ENCODE measurements at regions not wholly inside any gene's neighbourhood (a gene's known extent, or its start where the extent isn't known, plus 50 kb on each side); places are given as distances from the start of the nearest gene placed in this dataset.

DNA sequence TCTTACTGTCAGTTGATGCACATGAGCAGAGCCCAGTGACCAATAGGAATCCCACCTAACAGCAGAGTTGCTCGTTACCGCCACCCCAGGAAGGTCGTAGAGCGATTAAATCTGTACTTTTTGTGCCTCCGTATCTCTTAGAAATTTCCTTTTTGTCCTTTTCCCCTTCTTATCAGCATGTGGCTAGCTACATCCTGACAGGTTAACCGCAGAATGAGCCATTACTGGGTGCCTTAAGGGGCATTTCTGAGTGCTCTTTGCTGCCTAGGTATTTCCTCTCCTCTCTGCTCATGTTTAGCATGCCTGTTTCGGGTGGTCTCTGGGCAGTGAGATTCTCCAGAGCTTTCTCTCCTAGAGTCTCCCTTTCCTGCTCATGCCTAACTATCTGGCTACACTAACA, 530.5 kb downstream of the FAM133A start:
- no peaks in the 10 kb centered on the region for H3K36me3 ChIP-seq (ENCODE audit: insufficient read depth in 1 of 2, low read depth in 1 of 2)
- intact Hi-C loops (cut with DNase I), result no loop called here
- DNase-seq (no peak), ATAC-seq (no peak)
- no peak overlapping the region for H3K27ac ChIP-seq
- no peak for TF ChIP-seq CTCF (IDR thresholded peaks at IDR 0.05)
- 79 to 82% (median 81%) methylated on average over 7 of the region's 7 CpGs for WGBS, 3 donors
- no peak overlapping the region for H3K4me3 ChIP-seq
- H3K27me3 ChIP-seq (ENCODE audit: insufficient read depth in 3 of 3, low read length in 2 of 3), result no peaks in the 10 kb centered on the region
- H3K4me1 ChIP-seq, result no peaks in the 10 kb centered on the region
- no peaks in the 10 kb centered on the region for H3K9me3 ChIP-seq

GRCh38 chrX:94216738-94217137, 542.7 kb downstream of the FAM133A start:
- H3K4me3 ChIP-seq, result no peak overlapping the region
- no peak overlapping the region for H3K27ac ChIP-seq
- no peaks in the 10 kb centered on the region for H3K36me3 ChIP-seq (ENCODE audit: insufficient read depth in 1 of 2, low read depth in 1 of 2)
- intact Hi-C loops (cut with DNase I), result no loop called here
- no peaks in the 10 kb centered on the region for H3K4me1 ChIP-seq
- no peaks in the 10 kb centered on the region for H3K9me3 ChIP-seq
- H3K27me3 ChIP-seq (ENCODE audit: insufficient read depth in 3 of 3, low read length in 2 of 3), result peaks cover 0 to 3% (median 0%) of the 10 kb centered on the region in 3 donors
- 49 to 60% (median 52%) methylated on average over 1 of the region's 1 CpG for WGBS, 3 donors
- ATAC-seq (no peak), DNase-seq (no peak)
- TF ChIP-seq CTCF (IDR thresholded peaks at IDR 0.05), result no peak

GRCh38 chrX:94252211-94252610, 578.2 kb downstream of the FAM133A start:
- Histone ChIP-seq H3K4me3 (no peak overlapping the region), H3K27ac (no peak overlapping the region), H3K27me3 (ENCODE audit: insufficient read depth in 3 of 3, low read length in 2 of 3) (peaks cover 0 to 14% (median 0%) of the 10 kb centered on the region in 3 donors), H3K9me3 (no peaks in the 10 kb centered on the region), H3K4me1 (no peaks in the 10 kb centered on the region), H3K36me3 (ENCODE audit: insufficient read depth in 1 of 2, low read depth in 1 of 2) (no peaks in the 10 kb centered on the region)
- no peak for TF ChIP-seq CTCF (IDR thresholded peaks at IDR 0.05)
- intact Hi-C loops (cut with DNase I), result no loop called here
- 72 to 82% (median 73%) methylated on average over 2 of the region's 2 CpGs for WGBS, 3 donors
- ATAC-seq, result no peak
- DNase-seq, result no peak

GRCh38 chrX:94256396-94256795, 582.4 kb downstream of the FAM133A start:
- H3K36me3 ChIP-seq (ENCODE audit: insufficient read depth in 1 of 2, low read depth in 1 of 2), result no peaks in the 10 kb centered on the region
- no peak overlapping the region for H3K27ac ChIP-seq
- ATAC-seq (no peak), DNase-seq (no peak)
- no peak for TF ChIP-seq CTCF (IDR thresholded peaks at IDR 0.05)
- no peaks in the 10 kb centered on the region for H3K9me3 ChIP-seq
- H3K4me1 ChIP-seq, result no peaks in the 10 kb centered on the region
- intact Hi-C loops (cut with DNase I), result no loop called here
- 25 to 35% (median 25%) methylated on average over 1 of the region's 1 CpG for WGBS, 3 donors
- peaks cover 0 to 6% (median 0%) of the 10 kb centered on the region in 3 donors for H3K27me3 ChIP-seq (ENCODE audit: insufficient read depth in 3 of 3, low read length in 2 of 3)
- H3K4me3 ChIP-seq, result no peak overlapping the region

DNA sequence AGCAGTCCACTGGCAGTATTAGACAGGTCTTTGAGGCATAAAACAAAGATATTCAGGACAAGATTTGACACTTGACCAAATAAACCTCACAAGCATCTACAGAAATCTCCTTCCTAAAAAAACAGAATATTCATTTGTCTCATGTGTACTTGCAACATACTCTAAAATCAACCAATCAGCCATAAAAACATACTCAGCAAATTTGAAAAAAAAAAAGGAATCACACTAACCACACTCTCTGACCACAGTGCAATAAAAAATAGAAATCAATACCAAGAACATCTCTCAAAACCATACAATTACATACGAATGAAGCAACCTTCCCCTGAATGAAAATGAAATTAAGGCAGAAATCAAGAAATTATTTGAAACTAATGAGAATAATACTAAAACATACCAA, 591.3 kb downstream of the FAM133A start:
- intact Hi-C loops (cut with DNase I), result no loop called here
- Histone ChIP-seq H3K4me3 (no peak overlapping the region), H3K4me1 (no peaks in the 10 kb centered on the region), H3K27me3 (ENCODE audit: insufficient read depth in 3 of 3, low read length in 2 of 3) (no peaks in the 10 kb centered on the region), H3K27ac (no peak overlapping the region), H3K36me3 (ENCODE audit: insufficient read depth in 1 of 2, low read depth in 1 of 2) (no peaks in the 10 kb centered on the region), H3K9me3 (peaks cover 11% of the 10 kb centered on the region)
- 59 to 71% (median 69%) methylated on average over 1 of the region's 1 CpG for WGBS, 3 donors
- no peak for ATAC-seq
- TF ChIP-seq CTCF (IDR thresholded peaks at IDR 0.05), result no peak
- DNase-seq, result no peak

Data from psoas muscle (tissue), 7 donors.